K562 (cell line): ENCODE measurements at regions not wholly inside any gene's neighbourhood (a gene's known extent, or its start where the extent isn't known, plus 50 kb on each side); places are given as distances from the start of the nearest gene placed in this dataset.

Experiments used
- TGIF2 ChIP-seq: sonication (generic); formaldehyde crosslinking; IDR thresholded peaks from 2 replicates; pipeline ENCODE4 v1.8.1; 2022; ENCODE audit warnings: mild to moderate bottlenecking, missing genetic modification reagents, moderate library complexity
- ZNF57 ChIP-seq: fragments of 450-650 bp; formaldehyde crosslinking; IDR thresholded peaks from 2 replicates; pipeline ENCODE4 v1.4.0; 2020; ENCODE audit warnings: mild to moderate bottlenecking, moderate library complexity
- TF ChIP-seq, protein P1 (sequence below): fragments of 450-650 bp; IDR thresholded peaks from 2 replicates; pipeline ENCODE4 v1.6.1; 2016; ENCODE audit warnings: mild to moderate bottlenecking, moderate library complexity

DNA sequence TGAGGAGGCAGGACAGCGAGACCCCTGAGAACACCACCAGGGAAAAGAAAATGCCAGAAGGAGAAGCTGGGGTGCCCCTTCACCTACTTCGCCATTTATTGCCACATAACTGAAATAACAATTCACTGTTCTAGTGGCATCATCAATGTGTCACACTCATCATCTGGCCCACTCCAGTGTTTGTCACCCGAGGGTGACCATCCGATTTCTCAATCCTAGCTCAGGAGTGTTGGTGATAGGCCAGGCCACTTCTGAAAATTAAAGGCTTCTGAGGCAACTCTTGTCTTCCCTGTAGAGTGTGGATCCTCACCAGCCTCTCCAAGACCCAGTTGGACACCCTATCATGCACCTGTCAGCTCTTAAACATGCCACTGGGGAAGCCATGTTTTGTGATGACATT, 62.9 kb upstream of the BZW1 start (continued):
- TF ChIP-seq, protein P1, sequence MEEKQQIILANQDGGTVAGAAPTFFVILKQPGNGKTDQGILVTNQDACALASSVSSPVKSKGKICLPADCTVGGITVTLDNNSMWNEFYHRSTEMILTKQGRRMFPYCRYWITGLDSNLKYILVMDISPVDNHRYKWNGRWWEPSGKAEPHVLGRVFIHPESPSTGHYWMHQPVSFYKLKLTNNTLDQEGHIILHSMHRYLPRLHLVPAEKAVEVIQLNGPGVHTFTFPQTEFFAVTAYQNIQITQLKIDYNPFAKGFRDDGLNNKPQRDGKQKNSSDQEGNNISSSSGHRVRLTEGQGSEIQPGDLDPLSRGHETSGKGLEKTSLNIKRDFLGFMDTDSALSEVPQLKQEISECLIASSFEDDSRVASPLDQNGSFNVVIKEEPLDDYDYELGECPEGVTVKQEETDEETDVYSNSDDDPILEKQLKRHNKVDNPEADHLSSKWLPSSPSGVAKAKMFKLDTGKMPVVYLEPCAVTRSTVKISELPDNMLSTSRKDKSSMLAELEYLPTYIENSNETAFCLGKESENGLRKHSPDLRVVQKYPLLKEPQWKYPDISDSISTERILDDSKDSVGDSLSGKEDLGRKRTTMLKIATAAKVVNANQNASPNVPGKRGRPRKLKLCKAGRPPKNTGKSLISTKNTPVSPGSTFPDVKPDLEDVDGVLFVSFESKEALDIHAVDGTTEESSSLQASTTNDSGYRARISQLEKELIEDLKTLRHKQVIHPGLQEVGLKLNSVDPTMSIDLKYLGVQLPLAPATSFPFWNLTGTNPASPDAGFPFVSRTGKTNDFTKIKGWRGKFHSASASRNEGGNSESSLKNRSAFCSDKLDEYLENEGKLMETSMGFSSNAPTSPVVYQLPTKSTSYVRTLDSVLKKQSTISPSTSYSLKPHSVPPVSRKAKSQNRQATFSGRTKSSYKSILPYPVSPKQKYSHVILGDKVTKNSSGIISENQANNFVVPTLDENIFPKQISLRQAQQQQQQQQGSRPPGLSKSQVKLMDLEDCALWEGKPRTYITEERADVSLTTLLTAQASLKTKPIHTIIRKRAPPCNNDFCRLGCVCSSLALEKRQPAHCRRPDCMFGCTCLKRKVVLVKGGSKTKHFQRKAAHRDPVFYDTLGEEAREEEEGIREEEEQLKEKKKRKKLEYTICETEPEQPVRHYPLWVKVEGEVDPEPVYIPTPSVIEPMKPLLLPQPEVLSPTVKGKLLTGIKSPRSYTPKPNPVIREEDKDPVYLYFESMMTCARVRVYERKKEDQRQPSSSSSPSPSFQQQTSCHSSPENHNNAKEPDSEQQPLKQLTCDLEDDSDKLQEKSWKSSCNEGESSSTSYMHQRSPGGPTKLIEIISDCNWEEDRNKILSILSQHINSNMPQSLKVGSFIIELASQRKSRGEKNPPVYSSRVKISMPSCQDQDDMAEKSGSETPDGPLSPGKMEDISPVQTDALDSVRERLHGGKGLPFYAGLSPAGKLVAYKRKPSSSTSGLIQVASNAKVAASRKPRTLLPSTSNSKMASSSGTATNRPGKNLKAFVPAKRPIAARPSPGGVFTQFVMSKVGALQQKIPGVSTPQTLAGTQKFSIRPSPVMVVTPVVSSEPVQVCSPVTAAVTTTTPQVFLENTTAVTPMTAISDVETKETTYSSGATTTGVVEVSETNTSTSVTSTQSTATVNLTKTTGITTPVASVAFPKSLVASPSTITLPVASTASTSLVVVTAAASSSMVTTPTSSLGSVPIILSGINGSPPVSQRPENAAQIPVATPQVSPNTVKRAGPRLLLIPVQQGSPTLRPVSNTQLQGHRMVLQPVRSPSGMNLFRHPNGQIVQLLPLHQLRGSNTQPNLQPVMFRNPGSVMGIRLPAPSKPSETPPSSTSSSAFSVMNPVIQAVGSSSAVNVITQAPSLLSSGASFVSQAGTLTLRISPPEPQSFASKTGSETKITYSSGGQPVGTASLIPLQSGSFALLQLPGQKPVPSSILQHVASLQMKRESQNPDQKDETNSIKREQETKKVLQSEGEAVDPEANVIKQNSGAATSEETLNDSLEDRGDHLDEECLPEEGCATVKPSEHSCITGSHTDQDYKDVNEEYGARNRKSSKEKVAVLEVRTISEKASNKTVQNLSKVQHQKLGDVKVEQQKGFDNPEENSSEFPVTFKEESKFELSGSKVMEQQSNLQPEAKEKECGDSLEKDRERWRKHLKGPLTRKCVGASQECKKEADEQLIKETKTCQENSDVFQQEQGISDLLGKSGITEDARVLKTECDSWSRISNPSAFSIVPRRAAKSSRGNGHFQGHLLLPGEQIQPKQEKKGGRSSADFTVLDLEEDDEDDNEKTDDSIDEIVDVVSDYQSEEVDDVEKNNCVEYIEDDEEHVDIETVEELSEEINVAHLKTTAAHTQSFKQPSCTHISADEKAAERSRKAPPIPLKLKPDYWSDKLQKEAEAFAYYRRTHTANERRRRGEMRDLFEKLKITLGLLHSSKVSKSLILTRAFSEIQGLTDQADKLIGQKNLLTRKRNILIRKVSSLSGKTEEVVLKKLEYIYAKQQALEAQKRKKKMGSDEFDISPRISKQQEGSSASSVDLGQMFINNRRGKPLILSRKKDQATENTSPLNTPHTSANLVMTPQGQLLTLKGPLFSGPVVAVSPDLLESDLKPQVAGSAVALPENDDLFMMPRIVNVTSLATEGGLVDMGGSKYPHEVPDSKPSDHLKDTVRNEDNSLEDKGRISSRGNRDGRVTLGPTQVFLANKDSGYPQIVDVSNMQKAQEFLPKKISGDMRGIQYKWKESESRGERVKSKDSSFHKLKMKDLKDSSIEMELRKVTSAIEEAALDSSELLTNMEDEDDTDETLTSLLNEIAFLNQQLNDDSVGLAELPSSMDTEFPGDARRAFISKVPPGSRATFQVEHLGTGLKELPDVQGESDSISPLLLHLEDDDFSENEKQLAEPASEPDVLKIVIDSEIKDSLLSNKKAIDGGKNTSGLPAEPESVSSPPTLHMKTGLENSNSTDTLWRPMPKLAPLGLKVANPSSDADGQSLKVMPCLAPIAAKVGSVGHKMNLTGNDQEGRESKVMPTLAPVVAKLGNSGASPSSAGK: no peak
- TF ChIP-seq TGIF2 (CRISPR knock-in tag): no peak
- no peak for TF ChIP-seq ZNF57 (CRISPR knock-in tag)
